ENCODE measurements at regions not wholly inside any gene's neighbourhood (a gene's known extent, or its start where the extent isn't known, plus 50 kb on each side); places are given as distances from the start of the nearest gene placed in this dataset.

DNA sequence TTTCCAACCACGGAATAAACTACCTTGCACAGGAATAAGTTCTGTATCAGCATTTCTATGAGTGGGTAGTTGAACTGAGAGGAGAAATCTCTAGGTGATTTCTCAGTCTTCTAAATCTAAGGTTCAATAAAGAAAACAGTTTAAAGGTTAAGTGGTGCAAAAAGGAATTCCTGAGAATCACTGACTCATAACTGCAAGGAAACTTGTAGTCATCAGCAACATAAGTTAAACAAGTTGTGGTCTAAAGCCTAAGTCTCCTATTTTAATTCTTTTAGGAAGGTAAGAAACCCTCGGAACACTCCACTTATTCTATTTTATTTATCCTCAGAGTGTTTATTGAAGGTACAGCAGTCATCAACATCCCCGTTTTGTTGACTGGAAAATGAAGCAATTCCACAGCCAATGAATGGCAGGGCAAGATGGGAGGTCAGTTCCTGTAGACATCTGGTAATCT, 92.4 kb upstream of the PIK3CG start:
- FAIRE-seq (no peak), DNase-seq (ENCODE audit: insufficient read length) (no peak)
- no peak for TF ChIP-seq POLR2A (IDR thresholded peaks at IDR 0.05; ENCODE audit: low read depth, low read length)
- no peak for TF ChIP-seq POLR2AphosphoS5 (IDR thresholded peaks at IDR 0.05; ENCODE audit: low read depth, low read length)
- TF ChIP-seq TAF1 (IDR thresholded peaks at IDR 0.05; ENCODE audit: borderline replicate concordance, low read depth, low read length): no peak

DNA sequence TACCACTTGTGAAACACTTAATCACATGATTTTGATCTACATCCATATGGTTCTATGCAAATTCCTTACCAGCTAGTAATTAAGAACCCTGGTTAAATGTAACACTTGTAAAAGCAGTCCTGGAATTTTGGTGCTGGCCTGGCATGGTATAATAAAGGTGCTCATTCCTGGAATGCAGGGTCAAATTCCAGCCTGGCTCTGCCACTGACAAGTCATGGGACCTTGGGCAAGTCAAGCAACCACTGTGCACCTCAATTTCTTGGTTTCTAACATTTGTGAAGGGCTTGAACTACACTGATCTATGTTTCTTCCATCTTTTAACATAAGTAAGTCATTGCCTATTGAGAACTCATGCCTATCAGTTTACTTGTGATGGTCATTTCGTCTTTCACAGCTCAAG, 91.9 kb upstream of the PIK3CG start:
- DNase-seq (ENCODE audit: insufficient read length) (no peak), FAIRE-seq (no peak)
- TF ChIP-seq TAF1 (IDR thresholded peaks at IDR 0.05; ENCODE audit: borderline replicate concordance, low read depth, low read length) (no peak), POLR2AphosphoS5 (IDR thresholded peaks at IDR 0.05; ENCODE audit: low read depth, low read length) (no peak), POLR2A (IDR thresholded peaks at IDR 0.05; ENCODE audit: low read depth, low read length) (no peak)

DNA sequence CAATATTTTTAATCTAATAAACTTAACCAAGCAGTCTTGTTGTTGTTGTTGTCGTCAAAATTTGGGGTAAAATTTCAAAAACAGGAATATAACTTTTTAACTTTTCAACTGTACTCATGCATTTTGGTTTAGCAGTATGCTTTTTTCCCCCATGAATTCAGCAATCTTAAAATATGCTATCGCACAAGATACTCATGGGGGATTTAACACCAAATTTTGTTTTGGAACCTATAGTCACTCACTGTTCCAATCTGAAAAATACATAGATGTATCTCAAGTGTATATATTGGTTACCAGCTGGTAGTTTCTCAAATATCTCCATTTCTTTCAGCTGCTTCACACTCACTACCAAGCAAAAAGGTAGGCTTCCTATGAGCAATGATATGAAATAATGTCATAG, 91.4 kb upstream of the PIK3CG start:
- no peak for TF ChIP-seq TAF1 (IDR thresholded peaks at IDR 0.05; ENCODE audit: borderline replicate concordance, low read depth, low read length)
- no peak for TF ChIP-seq POLR2A (IDR thresholded peaks at IDR 0.05; ENCODE audit: low read depth, low read length)
- no peak for TF ChIP-seq POLR2AphosphoS5 (IDR thresholded peaks at IDR 0.05; ENCODE audit: low read depth, low read length)
- FAIRE-seq: no peak
- no peak for DNase-seq (ENCODE audit: insufficient read length)

DNA sequence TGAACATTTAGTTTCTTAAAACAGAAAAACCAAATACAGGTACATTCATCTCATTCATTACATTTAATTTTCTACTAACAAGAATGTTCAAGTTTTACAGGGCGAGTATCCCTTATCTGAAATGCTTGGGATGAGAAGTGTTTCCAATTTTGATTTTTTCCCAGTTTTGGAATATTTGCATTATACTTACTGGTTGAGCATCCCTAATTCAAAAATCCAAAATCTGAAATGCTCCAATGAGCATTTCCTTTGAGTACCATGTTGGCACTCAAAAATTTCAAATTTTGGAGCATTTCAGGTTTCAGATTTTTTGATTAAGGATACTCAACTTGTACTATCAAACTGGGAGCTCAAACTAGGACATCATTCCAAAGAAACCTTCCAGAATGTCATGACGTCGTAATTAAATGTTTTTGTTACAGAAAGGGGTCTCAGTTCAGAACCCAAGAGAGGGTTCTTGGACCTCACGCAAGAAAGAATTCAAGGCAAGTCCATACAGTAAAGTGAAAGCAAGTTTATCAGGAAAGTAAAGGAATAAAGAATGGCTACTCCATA, 90.8 kb upstream of the PIK3CG start:
- FAIRE-seq: no peak
- TF ChIP-seq POLR2AphosphoS5 (IDR thresholded peaks at IDR 0.05; ENCODE audit: low read depth, low read length) (no peak), POLR2A (IDR thresholded peaks at IDR 0.05; ENCODE audit: low read depth, low read length) (no peak), TAF1 (IDR thresholded peaks at IDR 0.05; ENCODE audit: borderline replicate concordance, low read depth, low read length) (no peak)

DNA sequence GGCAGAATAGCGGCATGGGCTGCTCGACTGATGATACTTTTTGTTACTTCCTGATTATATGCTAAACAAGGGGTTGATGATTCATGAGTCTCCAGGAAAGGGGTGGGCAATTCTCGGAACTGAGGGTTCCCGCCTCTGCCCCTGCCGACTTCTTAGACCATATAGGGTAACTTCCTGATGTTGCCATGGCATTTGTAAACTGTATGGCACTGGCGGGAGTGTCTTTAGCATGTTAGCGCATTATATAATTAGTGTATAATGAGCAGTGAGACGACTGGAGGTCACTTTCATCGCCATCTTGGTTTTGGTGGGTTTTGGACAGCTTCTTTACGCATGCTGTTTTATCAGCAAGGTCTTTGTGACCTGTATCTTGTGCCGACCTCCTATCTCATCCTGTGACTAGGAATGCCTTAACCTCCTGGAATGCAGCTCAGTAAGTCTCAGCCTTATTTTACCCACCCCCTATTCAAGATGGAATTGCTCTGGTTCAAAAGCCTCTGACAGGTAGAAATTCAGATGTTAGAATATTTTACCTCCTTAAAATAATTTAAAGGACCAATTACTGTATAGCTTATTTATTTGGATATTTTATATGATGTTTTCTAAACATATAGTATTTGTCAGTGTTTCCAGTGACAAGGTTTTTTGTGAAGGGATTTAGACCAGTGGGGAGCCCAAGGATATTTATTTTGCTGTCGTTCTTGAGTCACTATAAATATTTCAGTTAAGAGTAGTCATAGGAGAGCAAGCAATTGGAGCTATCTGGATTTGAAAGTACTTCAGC, 90.1 kb upstream of the PIK3CG start:
- FAIRE-seq (no peak), DNase-seq (ENCODE audit: insufficient read length) (no peak)
- no peak for TF ChIP-seq POLR2AphosphoS5 (IDR thresholded peaks at IDR 0.05; ENCODE audit: low read depth, low read length)
- TF ChIP-seq TAF1 (IDR thresholded peaks at IDR 0.05; ENCODE audit: borderline replicate concordance, low read depth, low read length): no peak

More for the DNA sequence above, 90.8 kb upstream of the PIK3CG start:
- no peak for DNase-seq (ENCODE audit: insufficient read length)

DNA sequence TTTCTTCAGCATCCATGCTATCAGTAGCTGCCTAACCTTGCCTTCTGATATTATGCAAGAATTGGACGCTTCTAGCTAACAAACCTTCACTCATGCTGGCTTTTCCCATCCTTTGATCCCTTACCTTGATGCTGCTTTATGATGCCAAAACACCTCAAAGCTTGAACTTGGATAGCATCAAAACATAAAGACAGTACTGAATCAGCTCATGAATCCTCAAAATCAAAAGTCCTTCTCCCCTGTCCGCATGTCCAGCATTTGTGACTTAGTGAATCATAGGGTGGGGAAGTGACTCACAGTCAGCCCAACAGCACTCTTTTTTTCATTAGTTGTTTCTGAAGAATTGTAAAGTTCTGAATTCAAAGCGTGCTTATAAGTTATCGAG, 89.5 kb upstream of the PIK3CG start:
- DNase-seq (ENCODE audit: insufficient read length) (no peak), FAIRE-seq (no peak)
- TF ChIP-seq TAF1 (IDR thresholded peaks at IDR 0.05; ENCODE audit: borderline replicate concordance, low read depth, low read length) (no peak), POLR2AphosphoS5 (IDR thresholded peaks at IDR 0.05; ENCODE audit: low read depth, low read length) (no peak), POLR2A (IDR thresholded peaks at IDR 0.05; ENCODE audit: low read depth, low read length) (no peak)

DNA sequence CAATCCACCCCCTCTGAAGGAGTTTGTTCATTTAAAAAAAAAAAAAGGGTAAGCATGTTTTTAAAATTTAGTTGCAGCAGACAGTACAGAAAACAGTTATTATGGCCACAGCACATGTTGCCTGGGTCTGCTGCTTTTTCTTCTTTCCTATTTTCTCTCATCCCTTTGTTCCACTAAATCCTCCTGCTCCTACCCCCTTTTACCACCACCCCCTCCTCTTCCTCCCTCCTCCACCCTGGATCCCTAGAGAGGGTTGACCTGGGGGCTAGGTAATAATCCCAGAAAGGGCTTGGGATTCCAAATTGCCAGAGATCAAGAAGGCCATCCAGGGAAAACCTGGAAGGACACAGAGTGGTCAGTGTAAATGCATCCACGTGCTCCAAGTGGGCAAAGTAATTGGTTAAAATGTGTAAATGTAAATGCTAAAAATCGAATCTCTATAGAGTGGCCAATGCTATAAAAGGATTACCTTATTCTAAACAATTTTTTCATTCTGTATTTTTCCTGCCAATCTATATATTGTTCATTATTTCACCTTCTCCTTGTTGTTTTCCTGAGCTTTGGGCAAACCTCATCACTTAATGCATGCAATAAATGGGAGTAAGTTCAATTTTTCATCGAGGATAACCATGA, 89.0 kb upstream of the PIK3CG start:
- FAIRE-seq (no peak), DNase-seq (ENCODE audit: insufficient read length) (no peak)
- TF ChIP-seq POLR2A (IDR thresholded peaks at IDR 0.05; ENCODE audit: low read depth, low read length) (no peak), POLR2AphosphoS5 (IDR thresholded peaks at IDR 0.05; ENCODE audit: low read depth, low read length) (no peak), TAF1 (IDR thresholded peaks at IDR 0.05; ENCODE audit: borderline replicate concordance, low read depth, low read length) (no peak)

DNA sequence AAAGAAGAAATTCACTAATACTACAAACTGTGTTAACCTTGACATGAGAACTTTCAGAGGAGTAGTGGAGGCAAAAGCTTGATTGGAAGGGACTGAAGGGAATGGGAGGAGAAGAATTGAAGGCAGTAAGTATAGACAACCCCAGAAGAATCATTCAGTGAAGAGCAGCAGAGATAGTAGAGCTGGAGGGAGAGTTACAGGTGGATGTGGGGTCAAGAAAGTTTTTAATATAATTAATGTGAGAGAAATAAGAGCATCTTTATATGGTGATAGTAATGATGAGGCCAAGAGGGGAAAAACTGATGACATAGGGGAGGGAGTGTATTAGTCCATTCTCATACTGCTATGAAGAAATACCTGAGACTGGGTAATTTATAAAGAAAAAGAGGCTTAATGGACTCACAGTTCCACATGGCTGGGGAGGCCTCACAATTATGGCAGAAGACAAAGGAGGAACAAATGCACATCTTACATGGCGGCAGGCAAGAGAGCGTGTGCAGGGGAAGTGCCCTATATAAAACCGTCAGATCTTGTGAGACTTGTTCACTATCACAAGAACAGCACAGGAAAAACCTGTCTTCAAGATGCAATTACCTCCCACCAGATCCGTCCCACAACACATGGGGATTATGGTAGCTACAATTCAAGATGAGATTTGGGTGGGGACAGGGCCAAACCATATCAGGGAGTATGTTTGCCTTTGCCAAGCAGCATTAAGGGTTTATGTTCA, 88.3 kb upstream of the PIK3CG start:
- DNase-seq (ENCODE audit: insufficient read length) (no peak), FAIRE-seq (no peak)
- TF ChIP-seq POLR2A (IDR thresholded peaks at IDR 0.05; ENCODE audit: low read depth, low read length) (no peak), POLR2AphosphoS5 (IDR thresholded peaks at IDR 0.05; ENCODE audit: low read depth, low read length) (no peak), TAF1 (IDR thresholded peaks at IDR 0.05; ENCODE audit: borderline replicate concordance, low read depth, low read length) (no peak)

DNA sequence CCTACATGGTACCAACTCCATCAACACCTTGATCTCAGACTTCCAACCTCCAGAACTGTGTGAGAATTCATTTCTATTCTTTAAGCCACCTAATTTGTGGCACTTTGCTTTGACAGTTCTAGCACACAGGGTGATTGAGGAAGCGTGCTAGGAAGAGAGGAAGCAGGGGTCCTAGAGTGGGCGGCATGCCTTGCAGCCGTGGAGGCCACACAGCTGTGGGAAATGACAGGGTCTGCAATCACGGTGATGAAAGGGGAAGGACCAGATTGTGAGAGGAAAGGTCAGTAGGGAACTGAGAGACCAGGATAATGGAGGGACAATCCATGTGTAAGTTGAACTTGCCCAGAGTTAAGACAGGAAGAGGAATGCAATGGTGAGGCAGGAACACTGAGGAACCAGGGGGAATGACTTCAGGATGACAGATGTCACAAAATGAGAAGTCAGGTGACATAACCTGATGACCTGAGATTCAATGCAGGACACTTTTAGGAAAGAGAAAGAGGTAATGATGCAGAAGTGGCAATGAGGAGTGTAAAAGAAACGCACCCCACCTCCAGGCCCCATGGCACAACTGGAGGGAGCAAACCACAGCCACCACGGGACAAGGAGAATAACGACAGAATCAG, 87.3 kb upstream of the PIK3CG start:
- DNase-seq (ENCODE audit: insufficient read length) (no peak), FAIRE-seq (no peak)
- TF ChIP-seq TAF1 (IDR thresholded peaks at IDR 0.05; ENCODE audit: borderline replicate concordance, low read depth, low read length) (no peak), POLR2A (IDR thresholded peaks at IDR 0.05; ENCODE audit: low read depth, low read length) (no peak), POLR2AphosphoS5 (IDR thresholded peaks at IDR 0.05; ENCODE audit: low read depth, low read length) (no peak)

DNA sequence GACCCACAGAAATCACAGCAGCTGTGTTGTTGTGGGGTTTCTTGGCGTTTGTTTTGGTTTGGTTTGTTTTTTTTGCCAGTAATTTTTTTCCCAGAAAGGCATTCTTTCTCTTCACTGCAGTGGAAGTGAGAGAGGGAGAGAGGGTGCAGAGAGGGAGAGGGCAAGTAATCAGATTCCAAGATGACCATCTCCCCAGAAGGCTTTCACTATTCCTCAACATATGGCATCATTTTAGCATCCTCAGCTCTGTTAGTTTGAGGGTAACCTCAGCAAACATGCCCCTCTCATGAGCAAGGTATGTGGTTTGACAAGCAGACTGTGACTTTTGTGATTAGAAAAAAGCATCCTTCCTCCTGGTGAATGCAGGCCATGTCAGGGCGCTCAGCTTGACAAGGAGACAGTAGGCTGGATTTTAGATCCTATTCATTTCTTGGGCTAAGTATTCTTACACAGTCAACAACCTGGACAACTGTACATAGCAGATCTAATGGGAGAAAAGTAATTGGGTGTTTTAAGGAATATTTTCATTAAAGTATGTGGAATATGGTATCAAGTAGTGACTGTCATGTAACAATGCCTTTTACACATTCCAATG, 86.3 kb upstream of the PIK3CG start:
- TF ChIP-seq POLR2A (IDR thresholded peaks at IDR 0.05; ENCODE audit: low read depth, low read length) (no peak), TAF1 (IDR thresholded peaks at IDR 0.05; ENCODE audit: borderline replicate concordance, low read depth, low read length) (no peak), POLR2AphosphoS5 (IDR thresholded peaks at IDR 0.05; ENCODE audit: low read depth, low read length) (no peak)
- FAIRE-seq (no peak), DNase-seq (ENCODE audit: insufficient read length) (no peak)

DNA sequence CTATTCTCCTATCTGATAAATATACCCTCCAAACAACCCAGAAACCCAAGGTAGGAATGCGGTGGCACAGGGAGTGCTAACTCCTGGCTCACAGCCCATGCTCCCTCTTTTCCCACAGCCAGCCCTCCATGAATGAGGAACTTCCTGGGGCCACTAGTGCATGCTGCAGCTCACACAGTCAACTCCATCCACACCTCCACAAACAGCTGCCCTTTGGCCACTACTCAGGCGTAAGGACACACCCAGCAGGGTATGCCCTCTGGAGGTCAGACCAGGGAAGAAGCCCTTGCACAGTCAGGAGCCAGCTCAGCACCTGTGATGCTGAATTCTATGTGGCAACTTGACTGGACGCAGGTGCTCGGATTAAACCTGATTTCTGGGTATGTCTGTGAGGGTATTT, 85.2 kb upstream of the PIK3CG start:
- TF ChIP-seq POLR2AphosphoS5 (IDR thresholded peaks at IDR 0.05; ENCODE audit: low read depth, low read length) (no peak), POLR2A (IDR thresholded peaks at IDR 0.05; ENCODE audit: low read depth, low read length) (no peak), TAF1 (IDR thresholded peaks at IDR 0.05; ENCODE audit: borderline replicate concordance, low read depth, low read length) (no peak)
- DNase-seq (ENCODE audit: insufficient read length) (no peak), FAIRE-seq (no peak)
